ENCODE measurements at regions not wholly inside any gene's neighbourhood (a gene's known extent, or its start where the extent isn't known, plus 50 kb on each side); places are given as distances from the start of the nearest gene placed in this dataset.
A peak's percentile ranks its signal among the peaks of the same experiment; 100 is the strongest.

DNA sequence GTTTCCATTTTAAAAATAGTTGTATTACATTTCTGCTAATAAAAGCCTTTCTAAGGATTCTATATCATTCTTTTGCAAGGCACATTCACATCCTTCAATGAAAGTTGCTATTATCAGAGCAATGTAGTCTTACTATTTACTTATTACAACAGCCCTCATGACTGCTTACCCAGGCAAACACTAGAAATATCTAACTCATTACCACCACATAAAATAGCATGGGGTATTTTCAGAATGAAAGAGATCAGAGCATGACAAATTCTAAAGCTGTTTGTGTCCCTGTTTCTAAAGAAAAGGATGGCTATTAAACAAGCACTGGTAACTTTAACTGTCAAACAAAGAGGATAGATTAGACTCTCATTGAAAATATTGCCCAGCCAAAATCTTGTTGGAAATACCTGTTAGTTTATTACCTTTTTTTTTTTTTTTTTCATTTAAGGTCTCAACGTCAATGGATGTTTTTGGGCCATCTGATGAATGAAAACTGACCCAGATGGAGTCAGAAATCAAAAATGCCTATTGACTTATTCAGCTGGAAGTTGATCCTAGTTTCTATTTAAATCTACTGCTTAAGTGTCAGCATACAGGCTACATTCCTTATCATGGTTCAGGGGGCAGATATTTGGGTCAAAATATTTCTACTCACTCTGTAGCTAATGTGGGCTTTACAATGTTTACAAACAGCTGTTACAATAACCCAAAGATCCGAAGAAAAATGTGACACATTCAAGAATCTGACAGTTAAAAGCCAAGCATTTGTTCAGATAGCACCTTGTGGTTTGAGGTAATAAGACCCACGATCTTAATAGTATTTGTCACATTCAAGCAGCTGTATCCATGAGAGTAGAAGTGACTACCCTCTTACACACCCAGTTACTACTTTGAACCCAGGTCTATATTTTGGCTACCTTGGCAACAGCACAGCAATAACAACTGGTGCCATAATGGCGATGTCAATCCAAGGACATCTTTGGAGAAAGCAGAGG is 554.8 kb upstream of the MEF2C start:
- Histone ChIP-seq H3K9ac (no peak overlapping the region), H3K4me3 (no peak overlapping the region), H3K9me2 (ENCODE audit: insufficient read depth) (no peaks in the 10 kb centered on the region), H2AFZ (no peak overlapping the region), H3K79me2 (ENCODE audit: insufficient read depth) (no peaks in the 10 kb centered on the region), H3K4me1 (ENCODE audit: insufficient read depth) (no peaks in the 10 kb centered on the region), H3K36me3 (ENCODE audit: low read depth) (no peaks in the 10 kb centered on the region), H3K9me3 (ENCODE audit: low read depth) (no peaks in the 10 kb centered on the region), H3K27ac (no peak overlapping the region), H3K4me2 (ENCODE audit: unreplicated experiment) (no peak overlapping the region), H3F3A (ENCODE audit: insufficient read depth) (no peaks in the 10 kb centered on the region), H3K27me3 (replicated peaks; ENCODE audit: insufficient read depth) (no peaks in the 10 kb centered on the region), H4K20me1 (ENCODE audit: insufficient read depth) (no peaks in the 10 kb centered on the region)
- in situ Hi-C loops (cut with MboI) = no loop called here
- peak; percentile 15 for DNase-seq
- WGBS, 2 experiments (ENCODE audit: low coverage in 1 of 2, low lambda C conversion rate in 2 of 2, missing lambda C conversion rate in 2 of 2) = 59 to 62% methylated on average over 4 of the region's 4 CpGs
- TF ChIP-seq EZH2 (IDR thresholded peaks at IDR 0.05; ENCODE audit: insufficient read depth, poor library complexity, severe bottlenecking) = no peak
- no peak for TF ChIP-seq EZH2phosphoT487 (IDR thresholded peaks at IDR 0.05; ENCODE audit: insufficient read depth, low read depth)

DNA sequence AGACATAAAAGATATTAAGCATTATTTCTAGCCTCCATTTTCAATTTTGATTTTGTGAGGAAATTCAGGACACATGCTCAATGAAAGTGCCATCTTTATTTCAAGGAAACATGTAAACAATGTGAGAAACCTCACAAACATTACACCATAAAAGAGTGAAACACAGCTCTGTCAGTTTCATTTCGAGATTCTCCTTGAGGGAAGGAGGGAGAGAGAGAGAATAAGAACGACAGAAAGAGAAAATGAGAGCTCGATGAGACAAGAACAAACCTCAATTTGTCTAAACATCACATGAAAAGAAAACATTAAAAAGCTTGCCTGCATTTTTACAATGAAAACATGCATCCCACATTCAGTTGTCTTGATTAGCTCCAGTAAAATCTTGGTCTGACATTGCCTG is 553.5 kb upstream of the MEF2C start:
- no peaks in the 10 kb centered on the region for H3K27me3 ChIP-seq (replicated peaks; ENCODE audit: insufficient read depth)
- TF ChIP-seq EZH2phosphoT487 (IDR thresholded peaks at IDR 0.05; ENCODE audit: insufficient read depth, low read depth) (no peak), EZH2 (IDR thresholded peaks at IDR 0.05; ENCODE audit: insufficient read depth, poor library complexity, severe bottlenecking) (no peak)
- no peaks in the 10 kb centered on the region for H3K36me3 ChIP-seq (ENCODE audit: low read depth)
- no peaks in the 10 kb centered on the region for H3K9me3 ChIP-seq (ENCODE audit: low read depth)
- H3K9ac ChIP-seq = no peak overlapping the region
- H3K79me2 ChIP-seq (ENCODE audit: insufficient read depth) = no peaks in the 10 kb centered on the region
- no peaks in the 10 kb centered on the region for H3K9me2 ChIP-seq (ENCODE audit: insufficient read depth)
- peak overlapping the region; percentile 67 for H2AFZ ChIP-seq
- no peak overlapping the region for H3K27ac ChIP-seq
- no peaks in the 10 kb centered on the region for H3F3A ChIP-seq (ENCODE audit: insufficient read depth)
- H3K4me3 ChIP-seq = no peak overlapping the region
- no peak overlapping the region for H3K4me2 ChIP-seq (ENCODE audit: unreplicated experiment)
- in situ Hi-C loops (cut with MboI) = no loop called here
- no peak for DNase-seq
- H4K20me1 ChIP-seq (ENCODE audit: insufficient read depth) = no peaks in the 10 kb centered on the region
- WGBS, 2 experiments (ENCODE audit: low coverage in 1 of 2, low lambda C conversion rate in 2 of 2, missing lambda C conversion rate in 2 of 2) = 64 to 65% methylated on average over 3 of the region's 3 CpGs
- no peaks in the 10 kb centered on the region for H3K4me1 ChIP-seq (ENCODE audit: insufficient read depth)

DNA sequence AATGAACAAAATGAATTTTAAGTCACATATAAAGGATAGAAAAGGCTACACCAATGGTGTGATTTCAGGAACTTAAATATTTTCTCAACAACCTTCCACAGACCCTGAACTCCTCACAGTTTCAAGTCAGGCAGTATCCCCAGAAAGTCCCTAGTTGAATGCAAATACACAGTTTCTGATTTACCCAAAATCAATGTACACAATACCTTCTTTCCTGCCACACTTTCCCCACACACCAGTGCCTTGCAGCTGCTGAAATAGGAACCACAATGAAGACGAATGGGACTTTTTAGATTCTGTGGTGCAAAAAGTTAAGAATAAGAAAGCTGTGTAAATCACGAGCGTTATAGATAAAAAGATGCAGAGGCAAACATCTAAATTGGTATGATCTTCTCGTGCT is 552.4 kb upstream of the MEF2C start:
- no peak overlapping the region for H3K27ac ChIP-seq
- no peak overlapping the region for H2AFZ ChIP-seq
- H3K36me3 ChIP-seq (ENCODE audit: low read depth) = no peaks in the 10 kb centered on the region
- WGBS, 2 experiments (ENCODE audit: low coverage in 1 of 2, low lambda C conversion rate in 2 of 2, missing lambda C conversion rate in 2 of 2) = 85 to 91% methylated on average over 4 of the region's 4 CpGs
- H3K4me1 ChIP-seq (ENCODE audit: insufficient read depth) = no peaks in the 10 kb centered on the region
- H3K9ac ChIP-seq = no peak overlapping the region
- in situ Hi-C loops (cut with MboI) = no loop called here
- no peak overlapping the region for H3K4me3 ChIP-seq
- no peaks in the 10 kb centered on the region for H3K9me3 ChIP-seq (ENCODE audit: low read depth)
- no peaks in the 10 kb centered on the region for H3K79me2 ChIP-seq (ENCODE audit: insufficient read depth)
- TF ChIP-seq EZH2 (IDR thresholded peaks at IDR 0.05; ENCODE audit: insufficient read depth, poor library complexity, severe bottlenecking) (no peak), EZH2phosphoT487 (IDR thresholded peaks at IDR 0.05; ENCODE audit: insufficient read depth, low read depth) (no peak)
- H4K20me1 ChIP-seq (ENCODE audit: insufficient read depth) = no peaks in the 10 kb centered on the region
- no peak overlapping the region for H3K4me2 ChIP-seq (ENCODE audit: unreplicated experiment)
- no peak for DNase-seq
- no peaks in the 10 kb centered on the region for H3K9me2 ChIP-seq (ENCODE audit: insufficient read depth)
- H3F3A ChIP-seq (ENCODE audit: insufficient read depth) = no peaks in the 10 kb centered on the region
- H3K27me3 ChIP-seq (replicated peaks; ENCODE audit: insufficient read depth) = no peaks in the 10 kb centered on the region

DNA sequence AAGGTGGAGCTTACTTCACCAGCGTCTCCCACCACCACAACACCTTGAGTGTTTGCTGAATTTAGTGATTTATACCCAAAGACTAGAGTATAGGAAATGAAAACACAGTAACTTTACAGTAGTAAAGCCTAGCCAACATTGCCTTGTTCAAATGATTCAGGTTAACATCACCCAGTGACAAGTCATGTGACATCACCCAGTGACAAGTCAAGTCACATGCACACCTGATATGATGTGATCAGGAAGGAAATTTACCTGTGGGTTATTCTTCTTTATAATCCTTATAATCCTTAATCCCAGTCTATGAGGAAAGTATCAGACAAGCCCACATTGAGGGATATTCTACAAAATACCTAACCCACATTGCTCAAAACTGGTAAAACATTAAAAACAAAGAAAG is 545.6 kb upstream of the MEF2C start:
- Histone ChIP-seq H3K27me3 (replicated peaks; ENCODE audit: insufficient read depth) (no peaks in the 10 kb centered on the region), H3K79me2 (ENCODE audit: insufficient read depth) (no peaks in the 10 kb centered on the region), H3K36me3 (ENCODE audit: low read depth) (no peaks in the 10 kb centered on the region), H3K27ac (no peak overlapping the region), H3K4me2 (ENCODE audit: unreplicated experiment) (no peak overlapping the region), H2AFZ (no peak overlapping the region), H4K20me1 (ENCODE audit: insufficient read depth) (no peaks in the 10 kb centered on the region), H3F3A (ENCODE audit: insufficient read depth) (no peaks in the 10 kb centered on the region), H3K4me1 (ENCODE audit: insufficient read depth) (no peaks in the 10 kb centered on the region), H3K9me3 (ENCODE audit: low read depth) (no peaks in the 10 kb centered on the region), H3K9me2 (ENCODE audit: insufficient read depth) (no peaks in the 10 kb centered on the region), H3K9ac (no peak overlapping the region), H3K4me3 (no peak overlapping the region)
- in situ Hi-C loops (cut with MboI) = no loop called here
- TF ChIP-seq EZH2 (IDR thresholded peaks at IDR 0.05; ENCODE audit: insufficient read depth, poor library complexity, severe bottlenecking) = no peak
- no peak for TF ChIP-seq EZH2phosphoT487 (IDR thresholded peaks at IDR 0.05; ENCODE audit: insufficient read depth, low read depth)
- DNase-seq = no peak
- WGBS, 2 experiments (ENCODE audit: low coverage in 1 of 2, low lambda C conversion rate in 2 of 2, missing lambda C conversion rate in 2 of 2) = 62 to 64% methylated on average over 1 of the region's 1 CpG
